HG03558 (cell line): ENCODE measurements at regions not wholly inside any gene's neighbourhood (a gene's known extent, or its start where the extent isn't known, plus 50 kb on each side); places are given as distances from the start of the nearest gene placed in this dataset.
A peak's percentile ranks its signal among the peaks of the same experiment; 100 is the strongest.

Experiments
- ATAC-seq: cut with Tn5 transposase; IDR thresholded peaks from one replicate; pipeline ENCODE4 v1.9.1; 2021; ENCODE audit warnings: moderate number of reproducible peaks; ENCODE audit not compliant: unreplicated experiment; ENCODE audit errors: extremely low read depth

DNA sequence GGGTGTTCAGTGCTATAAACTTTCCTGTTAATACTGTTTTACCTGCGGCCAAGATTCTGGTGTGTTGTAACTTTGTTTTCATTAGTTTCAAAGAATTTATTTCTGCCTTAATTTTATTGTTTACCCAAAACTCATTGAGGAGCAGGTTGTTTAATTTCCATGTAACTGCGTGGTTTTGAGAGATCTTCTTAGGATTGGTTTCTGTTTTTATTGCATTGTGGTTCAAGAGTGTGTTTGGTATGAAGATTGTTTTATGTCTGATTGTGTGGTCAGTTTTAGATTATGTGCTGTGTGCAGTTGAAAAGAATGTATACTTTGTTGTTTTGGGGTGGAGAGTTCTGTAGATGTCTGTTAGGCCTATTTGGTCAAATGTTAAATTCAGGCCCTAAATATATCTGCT is 133.5 kb upstream of the GALNT15 start:
- ATAC-seq = no peak

DNA sequence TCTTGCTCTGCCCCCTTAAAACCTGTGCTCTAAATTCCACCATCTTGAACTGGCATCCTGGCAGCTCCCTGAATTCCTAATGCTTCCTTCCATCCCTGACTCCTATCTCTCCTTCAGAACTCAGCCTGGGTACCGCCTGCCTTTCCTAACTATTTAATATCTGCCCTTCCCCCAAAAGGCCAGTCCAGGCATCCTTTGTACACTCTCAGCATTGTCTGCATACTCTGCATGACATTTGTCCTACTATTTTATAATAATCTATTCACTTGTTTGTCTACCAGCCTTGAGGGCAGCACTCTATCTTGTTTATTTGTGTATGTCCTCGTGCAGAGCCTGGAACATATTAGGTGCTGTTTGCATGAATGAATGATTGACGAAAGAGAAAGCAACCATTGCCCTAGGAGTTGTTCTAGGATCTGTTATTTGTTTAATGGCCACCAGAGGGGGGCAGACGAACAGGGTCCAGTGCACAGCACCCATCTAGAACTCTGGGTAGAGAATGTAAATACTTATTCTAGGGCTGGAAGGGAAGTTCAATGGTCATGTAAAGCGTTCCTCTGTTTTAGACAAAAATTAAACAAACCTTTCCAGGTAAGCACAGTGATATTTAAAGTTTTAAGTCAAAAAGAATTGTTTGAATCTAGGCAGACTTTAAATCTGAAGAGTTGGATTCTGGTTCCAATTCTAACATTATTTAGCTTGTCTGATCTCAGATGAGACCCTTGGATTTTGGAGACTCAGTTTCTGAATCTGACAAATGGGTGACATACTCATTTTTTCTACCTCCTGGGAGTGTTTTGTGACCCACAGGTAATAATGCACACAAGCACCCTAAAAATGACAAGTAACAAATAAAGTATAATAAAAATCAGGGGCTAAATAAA is 125.8 kb upstream of the GALNT15 start:
- ATAC-seq = peak; percentile 85

DNA sequence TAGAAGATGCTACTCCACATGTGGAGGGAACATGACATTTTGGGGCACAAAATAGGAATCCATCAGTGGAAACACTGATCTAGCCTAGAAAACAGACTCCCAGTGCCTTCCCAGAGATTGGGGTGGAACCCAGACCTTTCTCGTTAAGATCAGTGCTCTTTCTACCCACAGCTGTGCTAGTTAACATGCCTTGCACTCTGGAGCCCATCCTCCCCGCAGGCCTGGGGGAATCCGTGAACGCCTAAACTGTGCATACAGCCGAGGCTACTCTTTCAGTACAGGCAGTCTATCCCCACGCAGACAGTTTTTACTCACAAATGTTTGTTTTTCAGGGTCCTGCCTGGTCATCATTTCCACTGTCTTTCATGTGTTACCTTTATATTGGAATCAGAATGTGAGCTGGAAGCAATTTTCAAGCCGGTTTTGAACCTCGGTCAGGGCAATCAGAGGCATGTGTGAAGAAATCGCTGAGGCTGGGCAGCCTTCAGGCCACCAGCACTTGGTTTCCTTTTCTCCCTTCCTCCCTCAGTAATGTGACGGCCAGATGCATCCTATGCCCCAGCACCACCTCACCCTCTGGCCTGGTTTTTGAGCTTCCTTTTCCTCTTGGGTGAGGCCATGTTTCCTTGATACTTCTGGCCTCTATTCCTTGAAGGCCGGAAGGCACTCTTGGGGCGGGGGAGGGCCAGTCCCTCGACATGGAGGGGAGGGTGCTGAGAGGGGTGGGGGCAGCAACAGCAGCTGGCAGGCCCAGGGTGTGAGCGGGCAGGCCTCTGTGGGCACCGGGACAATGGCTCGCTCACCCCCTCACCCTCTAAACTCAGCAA is 123.6 kb upstream of the GALNT15 start:
- ATAC-seq = no peak

DNA sequence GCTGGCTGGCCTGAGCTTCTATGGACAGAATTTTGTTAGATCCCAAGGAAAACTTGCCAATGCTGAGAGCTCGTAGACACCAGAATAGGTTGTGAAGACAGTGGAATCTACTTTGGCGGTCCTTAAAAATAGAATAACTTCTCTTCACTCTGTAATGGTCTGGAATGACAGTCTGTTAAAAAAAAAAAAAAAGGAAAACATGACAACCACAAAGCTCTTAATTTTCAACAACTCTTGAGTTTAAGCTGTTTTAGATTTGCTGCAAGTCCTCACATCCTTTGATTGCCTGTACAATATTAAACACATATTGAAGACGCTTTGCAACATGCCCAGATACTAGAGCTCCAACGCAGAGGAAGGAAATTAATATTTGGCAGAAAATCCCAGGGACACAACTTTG is 122.8 kb upstream of the GALNT15 start:
- no peak for ATAC-seq

- no peak for ATAC-seq
Measured at GRCh38 chr3:16052964-16053363, 121.5 kb upstream of the GALNT15 start.

- no peak for ATAC-seq
Measured at GRCh38 chr3:16053794-16054193, 120.7 kb upstream of the GALNT15 start.

- no peak for ATAC-seq
Measured at GRCh38 chr3:16055606-16056211, 118.8 kb upstream of the GALNT15 start.

- ATAC-seq = no peak
Measured at GRCh38 chr3:16056217-16056616, 118.3 kb upstream of the GALNT15 start.

DNA sequence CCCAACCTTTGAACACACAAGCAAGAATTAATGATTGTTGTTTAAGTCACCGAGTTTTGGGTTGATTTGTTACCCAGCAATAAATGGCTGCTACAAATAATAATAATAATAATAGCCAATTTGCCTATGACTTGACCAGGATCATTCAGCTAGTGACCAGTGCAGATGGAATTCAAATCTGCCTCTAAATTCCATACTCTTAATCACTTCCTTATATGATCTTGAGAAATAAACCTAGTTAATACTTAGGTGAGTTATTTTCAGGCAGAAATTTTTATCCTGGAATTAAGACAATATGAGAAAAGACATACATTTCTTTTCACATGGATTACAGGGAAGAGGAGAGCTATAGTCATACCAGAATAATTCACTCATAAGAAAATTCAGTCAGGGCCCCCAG is 116.0 kb upstream of the GALNT15 start:
- ATAC-seq = no peak

DNA sequence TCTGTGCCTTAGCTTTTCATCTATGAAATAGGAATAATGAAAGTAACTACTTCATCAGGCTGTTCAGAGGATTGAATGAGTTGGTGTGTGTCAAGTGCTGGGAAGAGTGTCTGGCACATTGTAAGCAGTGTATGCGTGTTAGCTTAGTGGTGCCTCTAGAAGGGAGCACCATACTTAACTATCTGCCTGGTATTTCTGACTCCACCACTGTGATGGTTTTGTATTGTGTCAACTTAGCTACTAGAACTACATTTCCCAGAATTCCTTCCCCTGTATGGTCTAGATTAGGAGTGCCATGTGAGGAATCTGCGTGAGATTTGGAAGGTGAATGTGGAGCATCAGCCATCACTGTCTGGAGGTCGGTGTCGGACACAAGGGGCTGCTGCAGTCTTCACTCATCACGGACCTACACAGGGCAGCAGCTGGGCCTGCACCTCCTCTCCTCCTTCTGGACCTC is 115.4 kb upstream of the GALNT15 start:
- no peak for ATAC-seq

DNA sequence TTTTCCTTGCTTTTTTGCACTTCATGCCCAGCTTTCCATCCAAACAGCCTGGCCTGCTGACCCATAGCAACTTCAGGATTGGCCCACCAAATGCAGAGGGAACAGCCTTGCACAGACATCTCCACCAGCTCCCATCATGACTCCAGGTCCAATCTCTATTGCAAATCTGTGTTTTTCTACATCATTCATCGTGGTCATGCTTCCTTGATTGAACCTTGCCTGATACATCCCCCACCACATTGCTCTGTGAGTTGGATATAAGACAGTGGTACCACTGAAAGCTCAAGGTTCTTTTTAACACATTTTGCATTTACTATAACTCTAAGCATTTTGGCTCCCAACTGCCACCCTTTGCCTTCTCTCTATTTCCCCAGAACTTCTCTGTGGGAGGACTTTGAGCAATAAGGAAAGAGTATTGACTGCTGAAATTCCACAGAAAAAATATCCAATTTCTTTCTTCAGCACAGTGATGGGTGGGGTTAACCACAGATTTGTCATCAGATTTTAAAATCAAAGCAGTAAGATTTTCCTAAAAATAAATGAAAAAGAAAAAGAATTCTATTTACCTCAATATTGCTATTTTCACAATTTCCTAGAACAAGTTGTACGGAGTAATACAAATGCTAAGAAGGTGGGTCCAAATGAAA is 114.6 kb upstream of the GALNT15 start:
- no peak for ATAC-seq

DNA sequence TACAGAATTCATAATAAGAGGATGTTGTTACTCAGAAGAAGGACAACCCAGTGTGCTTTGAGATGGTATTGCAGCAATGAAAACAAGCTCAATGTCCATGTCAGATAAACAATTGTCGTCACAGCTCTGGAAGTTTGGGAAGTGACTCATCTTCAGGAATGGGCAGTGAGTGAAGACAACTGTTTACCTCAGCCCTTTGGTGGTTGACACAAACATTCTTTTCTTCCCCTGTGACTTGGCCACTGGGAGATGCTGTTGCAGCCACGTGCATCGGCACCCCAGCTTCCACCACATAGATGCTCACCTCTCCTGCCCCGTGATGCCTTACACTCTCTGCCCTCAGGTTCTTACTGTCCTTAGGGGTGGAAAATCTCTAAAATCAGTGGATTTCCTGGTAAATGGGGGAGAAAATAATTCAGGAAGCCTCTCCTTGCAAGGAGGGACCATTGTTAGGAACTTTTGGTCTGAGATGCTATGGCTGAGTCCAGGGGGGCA is 114.1 kb upstream of the GALNT15 start:
- ATAC-seq = no peak

- ATAC-seq = no peak
Measured at GRCh38 chr3:16060945-16061344, 113.5 kb upstream of the GALNT15 start.

GRCh38 chr3:16061491-16061890 is 113.0 kb upstream of the GALNT15 start:
- no peak for ATAC-seq

DNA sequence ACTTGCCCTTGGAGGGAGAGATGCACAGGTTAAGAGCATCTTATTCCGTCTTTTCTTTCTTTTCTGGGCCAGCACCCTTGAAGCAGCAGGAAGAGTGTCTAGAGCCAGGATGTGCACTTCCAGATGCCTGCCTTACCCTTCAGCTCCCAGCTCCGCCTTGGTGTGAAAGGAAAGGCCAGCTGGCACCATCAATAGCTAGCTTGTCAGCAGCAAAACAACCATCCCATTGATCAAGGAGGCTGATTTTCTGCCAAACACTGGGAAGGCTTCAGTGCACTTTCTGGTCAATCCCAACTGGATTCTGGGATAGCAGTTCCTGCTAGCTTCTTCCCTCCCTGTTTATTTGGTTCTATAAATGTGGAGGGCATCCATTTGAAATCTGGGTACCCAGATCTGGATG is 110.9 kb upstream of the GALNT15 start:
- ATAC-seq = no peak

DNA sequence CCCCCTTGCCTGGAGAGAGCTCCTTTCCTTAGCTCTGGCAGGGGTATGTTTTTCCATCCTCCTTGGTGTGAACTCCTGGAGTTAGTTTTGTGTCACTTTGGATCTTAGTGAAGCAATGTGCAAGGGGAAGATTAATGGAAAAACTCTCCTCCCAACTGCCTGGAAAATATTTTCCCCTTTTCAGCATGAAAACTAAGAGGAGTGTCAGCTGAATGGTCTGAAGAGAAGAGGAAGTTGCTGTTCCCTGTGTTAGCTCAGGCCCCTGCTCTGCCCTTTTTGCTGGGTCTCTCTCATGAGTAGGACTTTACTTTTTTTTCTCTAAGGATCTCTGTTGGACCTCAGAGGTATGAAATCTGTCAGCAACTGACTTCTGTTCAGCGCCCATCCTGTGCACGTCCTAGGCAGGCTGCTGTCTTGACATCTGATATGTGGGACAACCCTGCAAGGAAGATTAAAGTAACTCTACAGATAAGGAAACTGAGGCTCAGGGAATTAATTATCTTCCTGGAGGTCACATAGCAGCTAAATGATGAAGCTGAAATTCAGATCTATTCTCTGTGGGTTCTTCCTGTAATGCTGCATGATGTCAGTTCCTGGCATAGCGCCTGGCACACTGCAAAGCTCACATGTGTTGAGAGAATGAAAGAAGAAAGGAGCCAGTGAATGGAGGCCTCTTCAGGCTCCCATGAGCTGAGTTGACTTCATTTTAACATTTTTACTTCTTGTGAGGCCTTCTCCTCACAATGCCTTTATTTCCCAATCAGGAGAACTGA is 109.7 kb upstream of the GALNT15 start:
- ATAC-seq = no peak

GRCh38 chr3:16066545-16066944 is 107.9 kb upstream of the GALNT15 start:
- ATAC-seq = no peak

DNA sequence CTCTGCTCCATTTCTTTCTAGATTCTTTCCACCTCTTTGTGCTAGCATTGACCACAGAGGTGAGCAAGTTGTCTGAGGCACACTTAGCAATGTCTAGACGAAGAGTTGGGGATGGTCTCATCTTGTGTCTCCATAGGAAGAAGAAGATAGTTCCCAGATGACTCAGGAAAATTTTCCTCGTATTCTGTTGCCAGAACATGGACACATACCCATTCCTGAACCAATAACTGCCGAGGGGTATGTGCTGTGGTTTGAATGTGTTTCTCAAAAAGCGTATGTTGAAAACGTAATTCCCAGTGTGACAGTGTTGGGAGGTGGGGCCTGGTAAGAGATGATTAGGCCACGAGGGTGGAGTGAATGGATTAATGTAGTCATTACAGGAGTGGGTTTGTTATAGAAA is 107.5 kb upstream of the GALNT15 start:
- ATAC-seq = no peak

GRCh38 chr3:16067837-16068471 is 106.5 kb upstream of the GALNT15 start:
- no peak for ATAC-seq
